ENCODE measurements at regions not wholly inside any gene's neighbourhood (a gene's known extent, or its start where the extent isn't known, plus 50 kb on each side); places are given as distances from the start of the nearest gene placed in this dataset.
"Not testable (repeated sequence)": the region's sequence is repeated elsewhere in the genome, so short reads cannot be mapped to it uniquely, and the experiment has no call there.

- DNase-seq, result no peak
These were observed 279.6 kb downstream of the PCDH20 start for GRCh38 chr13:61136093-61136492.

DNA sequence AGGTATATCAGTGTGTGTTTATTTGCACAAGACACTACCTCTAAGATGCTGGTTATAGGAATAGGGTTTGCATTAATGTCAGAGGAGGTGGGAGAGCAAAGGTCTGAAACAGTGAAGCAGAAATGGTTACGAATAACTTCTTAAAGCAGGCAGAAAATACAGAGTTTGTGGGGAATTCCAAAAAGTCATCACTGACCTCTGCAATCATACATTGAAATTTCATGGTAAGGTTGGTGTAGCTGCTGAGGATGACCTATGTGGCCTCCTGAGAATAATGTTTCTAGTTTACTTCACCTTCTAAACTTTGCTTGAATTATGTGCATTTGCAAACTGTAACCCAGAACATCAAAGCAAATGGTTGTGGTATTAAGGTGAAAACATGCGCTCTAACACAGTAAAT is 280.1 kb downstream of the PCDH20 start:
- DNase-seq, result no peak

DNA sequence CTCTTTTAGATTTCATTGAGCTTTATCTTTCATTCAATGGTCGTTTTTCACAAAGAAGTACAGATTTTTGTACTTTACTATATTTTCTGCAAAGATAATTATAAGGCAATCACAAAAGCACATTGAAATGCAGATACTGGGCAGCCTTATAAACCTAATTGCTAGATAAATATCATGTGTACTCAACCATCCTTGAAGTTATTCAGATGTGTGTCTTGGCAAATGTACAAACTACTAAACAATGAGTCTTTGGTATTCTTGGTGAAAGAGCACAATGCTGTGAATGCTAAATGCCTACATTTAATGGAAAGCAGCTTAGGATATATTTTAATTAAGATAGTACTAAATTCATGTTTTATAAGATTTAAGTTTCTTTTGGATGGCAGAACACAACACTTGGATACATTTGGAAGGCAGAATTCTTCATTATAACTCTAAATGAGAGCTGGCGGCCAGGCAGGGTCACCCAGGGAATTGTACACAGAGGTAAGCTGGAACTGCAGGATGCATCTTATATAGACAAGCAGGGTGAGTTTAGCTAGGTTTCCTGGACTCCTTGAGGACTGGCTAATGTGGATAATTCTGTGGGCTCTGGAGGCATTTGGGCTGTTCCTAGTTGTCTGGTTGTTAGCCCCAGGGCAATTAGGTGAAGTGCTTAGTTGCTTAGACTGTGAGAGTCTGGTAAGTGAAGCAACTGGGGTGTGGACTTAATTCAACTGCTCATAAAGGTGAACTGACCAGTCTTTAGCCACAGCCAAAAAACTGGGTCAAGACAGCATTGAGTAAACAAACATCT is 286.6 kb downstream of the PCDH20 start:
- no peak for DNase-seq

DNA sequence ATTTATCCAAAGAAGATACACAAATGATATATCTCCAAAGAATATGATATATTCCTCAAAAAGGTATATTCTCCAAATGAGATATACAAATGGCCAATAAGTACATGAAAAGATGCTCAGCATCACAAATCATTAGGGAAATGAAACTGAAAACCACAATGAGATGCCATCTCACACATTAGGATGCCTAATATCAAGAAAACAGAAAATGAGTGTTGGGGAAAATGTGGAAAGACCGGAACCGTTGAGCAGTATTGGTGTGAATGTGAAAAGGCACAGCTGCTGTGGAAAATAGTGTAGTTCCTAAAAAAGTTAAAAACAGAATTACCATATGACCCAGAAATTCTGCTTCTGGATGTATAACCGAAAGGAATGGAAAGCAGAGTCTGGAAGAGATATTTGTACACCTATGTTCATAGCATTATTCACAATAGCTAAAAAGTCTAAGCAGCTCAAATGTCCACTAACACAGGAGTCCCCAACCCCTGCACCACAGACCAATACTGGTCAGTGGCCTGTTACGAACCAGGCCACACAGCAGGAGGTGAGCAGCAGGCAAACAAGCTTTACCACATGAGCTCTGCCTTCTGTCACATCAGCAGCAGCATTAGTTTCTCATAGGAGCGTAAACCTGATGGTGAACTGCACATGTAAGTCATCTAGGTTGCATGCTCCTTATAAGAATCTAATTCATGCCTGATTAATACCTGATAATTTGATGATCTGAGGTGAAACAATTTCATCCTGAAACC is 291.9 kb downstream of the PCDH20 start:
- DNase-seq, result peak; percentile 42

- no peak for DNase-seq
These were observed 302.4 kb downstream of the PCDH20 start for GRCh38 chr13:61113140-61113658.

- no peak for DNase-seq
These were observed 304.1 kb downstream of the PCDH20 start for GRCh38 chr13:61111529-61111928.

- DNase-seq, result peak; percentile 26
These were observed 304.9 kb downstream of the PCDH20 start for GRCh38 chr13:61110732-61111131.

GRCh38 chr13:61109741-61110140 is 305.9 kb downstream of the PCDH20 start:
- no peak for DNase-seq

- DNase-seq, result no peak
These were observed 307.7 kb downstream of the PCDH20 start for GRCh38 chr13:61107989-61108388.

DNA sequence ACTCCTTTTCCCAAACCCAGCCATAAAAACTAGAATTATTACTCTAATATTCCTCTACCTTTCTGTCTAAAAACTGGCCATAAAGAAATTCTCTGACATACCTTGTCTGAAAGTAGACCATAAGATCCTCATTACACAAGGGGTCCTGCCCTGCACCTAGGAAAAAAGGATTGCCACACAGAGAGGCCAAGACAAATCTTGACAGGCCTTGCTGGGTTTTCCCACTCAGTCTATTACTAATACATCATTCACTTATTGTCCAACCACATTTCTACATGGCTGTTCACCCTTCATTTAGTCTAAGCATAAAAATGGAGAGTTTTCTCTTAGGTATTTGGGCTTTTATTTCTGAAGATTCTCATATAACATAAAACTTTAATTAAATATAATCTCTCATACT is 319.8 kb downstream of the PCDH20 start:
- DNase-seq, result no peak

DNA sequence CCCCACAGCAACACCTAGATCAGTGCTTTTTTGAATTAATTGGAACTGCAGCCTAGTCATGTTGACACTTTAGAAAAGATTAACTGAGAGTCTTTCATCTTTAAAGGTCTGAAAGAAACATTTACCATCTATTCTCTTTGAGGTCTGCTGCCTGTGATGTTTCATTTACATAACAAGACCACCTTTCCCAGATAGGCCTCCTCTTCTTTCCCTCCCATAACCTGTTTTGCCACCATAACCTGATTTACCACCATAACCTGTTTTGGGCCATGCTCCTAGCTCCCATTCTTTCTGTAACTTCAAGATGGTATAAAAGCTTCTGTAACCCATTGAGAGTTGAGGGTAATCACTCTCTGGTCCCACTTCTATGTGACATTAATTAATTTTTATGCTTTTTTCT is 320.8 kb downstream of the PCDH20 start:
- DNase-seq, result no peak

GRCh38 chr13:61089894-61090293 is 325.8 kb downstream of the PCDH20 start:
- not testable (repeated sequence) for DNase-seq

DNA sequence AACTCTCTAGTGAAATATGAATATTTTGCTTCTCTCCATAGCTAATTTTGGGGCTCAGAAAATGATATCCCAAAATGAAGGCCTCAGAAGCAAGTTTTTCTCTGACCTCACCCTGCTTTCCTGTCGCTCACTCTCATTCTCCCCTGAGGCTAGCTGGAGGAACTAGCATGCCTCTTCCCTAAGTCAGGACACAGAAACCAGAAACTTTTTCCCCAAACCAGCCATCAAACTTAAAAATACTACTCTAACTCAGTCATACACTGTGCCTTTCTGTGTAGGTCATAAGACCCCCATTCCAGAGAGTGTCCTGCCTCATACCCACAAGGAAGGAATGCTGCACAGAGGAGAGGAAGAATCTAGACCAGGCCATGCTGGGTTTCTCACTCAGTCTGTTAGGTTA is 329.6 kb downstream of the PCDH20 start:
- DNase-seq, result no peak

- no peak for DNase-seq
These were observed 330.7 kb downstream of the PCDH20 start for GRCh38 chr13:61084988-61085387.

- no peak for DNase-seq
These were observed 336.5 kb downstream of the PCDH20 start for GRCh38 chr13:61078976-61079770.

- DNase-seq, result no peak
These were observed 363.5 kb downstream of the PCDH20 start for GRCh38 chr13:61052175-61052574.

GRCh38 chr13:61045251-61045650 is 370.4 kb downstream of the PCDH20 start:
- no peak for DNase-seq

- DNase-seq, result no peak
These were observed 375.5 kb downstream of the PCDH20 start for GRCh38 chr13:61040181-61040580.

- no peak for DNase-seq
These were observed 376.3 kb downstream of the PCDH20 start for GRCh38 chr13:61039302-61039701.

DNA sequence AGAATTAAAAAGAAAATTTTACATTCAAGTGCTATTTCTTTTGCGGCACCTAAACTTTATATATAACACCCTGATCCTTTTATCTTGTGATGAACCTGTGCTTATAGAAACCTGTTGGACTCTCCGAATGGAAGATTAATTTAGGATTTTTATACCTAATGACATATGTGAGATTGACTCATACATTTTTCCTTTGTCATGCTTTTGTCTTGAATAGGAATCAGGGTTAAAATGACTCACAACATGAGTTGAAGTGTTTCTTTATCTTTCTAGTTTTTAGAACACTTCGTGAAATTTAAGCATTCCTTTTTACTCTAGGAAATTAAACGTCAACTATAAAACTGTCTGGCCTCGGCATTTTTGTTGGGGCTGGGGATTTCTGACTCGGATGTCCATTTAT is 378.9 kb downstream of the PCDH20 start:
- DNase-seq, result no peak

DNA sequence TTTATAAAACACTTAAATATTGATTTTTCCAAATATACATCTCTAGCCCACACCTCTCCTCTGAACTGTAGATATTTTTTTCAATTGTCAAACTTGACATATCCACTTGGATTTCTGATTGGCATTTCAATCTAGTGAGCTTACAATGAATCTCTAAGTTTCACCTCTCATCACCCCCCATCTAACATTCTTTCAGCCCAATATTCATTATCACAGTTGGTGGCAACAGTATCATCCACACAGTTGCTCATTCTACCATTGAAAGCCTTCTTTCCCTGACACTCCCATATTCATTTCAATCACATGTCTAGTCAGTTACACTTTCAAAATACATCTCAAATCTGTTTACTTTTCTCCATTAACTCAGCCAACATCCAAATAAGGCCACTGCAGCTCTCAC is 385.2 kb downstream of the PCDH20 start:
- no peak for DNase-seq

DNA sequence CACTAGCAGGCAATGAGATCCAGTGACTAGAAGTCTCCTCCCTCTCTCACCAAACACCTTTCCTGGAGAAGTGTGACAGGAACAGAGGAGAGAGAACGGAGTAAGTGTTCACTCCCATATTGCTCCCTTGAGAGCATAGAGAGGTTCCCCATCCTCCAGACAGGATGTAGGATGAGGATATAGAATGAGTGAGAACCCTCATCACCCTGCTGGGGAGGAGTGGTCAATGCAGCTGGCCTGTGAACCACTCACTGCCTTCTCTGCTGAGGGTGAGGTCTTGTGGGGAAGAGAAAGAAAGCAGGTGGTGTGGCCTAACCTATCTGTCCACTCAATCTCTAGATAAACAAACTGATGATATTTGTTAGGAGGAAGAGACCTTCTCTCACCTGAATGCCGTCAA is 386.6 kb downstream of the PCDH20 start:
- no peak for DNase-seq

DNA sequence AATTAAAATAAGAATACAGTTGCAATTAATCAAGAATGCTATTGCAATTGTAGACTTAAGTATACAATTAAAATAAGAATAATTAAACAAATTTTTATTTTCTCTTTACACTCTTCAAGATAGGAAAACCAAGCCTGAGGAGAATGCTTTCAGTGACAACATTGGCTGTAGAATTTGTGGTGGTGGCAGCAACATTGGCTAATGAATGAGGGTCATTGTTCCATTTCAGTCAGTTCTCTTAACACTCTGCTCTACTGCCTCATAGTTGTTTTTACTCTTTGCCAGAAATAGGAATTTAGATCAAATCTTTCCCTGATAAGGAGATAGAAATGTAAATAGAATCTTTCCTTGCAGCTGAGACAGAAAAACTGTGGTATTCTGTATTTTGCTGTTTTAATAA is 391.6 kb downstream of the PCDH20 start:
- DNase-seq, result no peak
